HG03460 (cell line): ENCODE measurements at regions not wholly inside any gene's neighbourhood (a gene's known extent, or its start where the extent isn't known, plus 50 kb on each side); places are given as distances from the start of the nearest gene placed in this dataset.

Experiments
- ATAC-seq: cut with Tn5 transposase; IDR thresholded peaks from one replicate; pipeline ENCODE4 v1.9.1; 2021; ENCODE audit not compliant: unreplicated experiment

DNA sequence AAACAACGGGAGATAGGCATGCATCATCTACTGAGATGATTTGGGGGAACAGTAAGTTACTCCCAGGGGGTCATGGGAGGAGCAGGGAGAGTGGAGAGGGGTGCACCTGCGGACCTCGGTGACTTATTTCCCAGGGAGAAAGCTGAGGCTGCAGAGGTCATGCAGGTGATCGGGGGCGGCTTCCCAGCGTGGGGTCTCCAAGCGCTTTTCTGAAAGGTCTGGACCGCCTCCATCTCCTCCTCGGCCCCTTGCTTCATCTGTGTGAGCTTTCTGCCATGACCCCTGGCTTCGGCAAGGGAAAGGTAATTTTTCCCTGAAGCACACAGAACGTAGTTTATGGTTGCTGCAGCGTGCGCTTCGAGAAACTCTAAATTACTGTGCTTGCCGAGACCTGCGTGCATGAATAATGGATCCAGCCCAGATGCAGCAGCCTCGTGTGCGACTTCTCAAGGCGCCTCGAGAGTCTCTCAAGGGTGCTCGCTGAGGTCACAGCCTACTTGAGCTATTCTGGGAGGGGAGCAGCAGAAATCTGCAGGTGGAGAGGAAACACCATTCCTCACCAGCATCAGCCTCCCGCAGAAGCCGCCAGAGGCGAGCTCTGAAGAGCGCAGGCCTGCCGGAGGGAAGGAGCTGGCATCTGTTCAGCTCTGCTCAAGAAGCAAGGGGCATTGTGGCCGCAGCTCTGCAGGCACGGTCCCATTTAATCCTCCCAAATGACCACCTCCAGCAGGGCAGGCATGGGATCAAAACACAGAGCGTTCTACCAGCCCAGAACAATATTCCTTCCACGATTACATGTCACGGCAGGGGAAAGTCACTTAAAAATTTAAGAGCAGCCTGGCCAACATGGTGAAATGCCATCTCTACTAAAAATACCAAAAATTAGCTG, 308.4 kb upstream of the MYT1L start:
- ATAC-seq = no peak

DNA sequence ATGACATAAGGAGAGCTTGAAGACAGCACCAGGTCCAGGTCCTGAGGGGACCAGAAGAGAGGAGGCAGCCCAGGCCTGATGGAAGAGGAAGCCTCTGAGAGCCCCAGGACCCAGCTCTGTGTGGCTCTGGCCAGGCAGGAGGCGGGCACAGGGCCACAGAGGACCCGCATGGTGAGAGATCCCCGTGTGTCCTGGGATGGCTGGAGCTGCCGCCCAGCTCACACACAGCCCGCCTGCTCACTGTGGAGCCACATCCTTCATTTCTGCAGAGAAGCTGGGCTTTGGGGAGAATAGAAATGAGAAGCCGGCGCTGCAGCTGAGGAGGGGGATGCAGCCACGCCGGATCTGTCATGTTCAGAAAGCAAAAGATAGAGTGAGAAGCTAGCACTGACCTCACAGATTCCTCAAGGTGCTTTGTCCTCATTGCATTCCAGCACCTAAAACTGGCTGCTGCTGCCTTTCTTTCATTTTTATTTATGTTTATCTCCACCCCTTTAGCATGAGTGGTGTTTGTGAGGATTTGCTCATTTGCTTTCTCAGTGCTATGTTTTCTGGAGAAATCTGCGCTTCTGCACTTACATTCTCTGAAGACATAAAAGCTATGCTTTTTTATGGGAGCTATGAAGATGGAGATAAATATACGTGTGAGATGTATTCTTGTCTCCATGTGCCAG, 307.6 kb upstream of the MYT1L start:
- ATAC-seq = no peak

DNA sequence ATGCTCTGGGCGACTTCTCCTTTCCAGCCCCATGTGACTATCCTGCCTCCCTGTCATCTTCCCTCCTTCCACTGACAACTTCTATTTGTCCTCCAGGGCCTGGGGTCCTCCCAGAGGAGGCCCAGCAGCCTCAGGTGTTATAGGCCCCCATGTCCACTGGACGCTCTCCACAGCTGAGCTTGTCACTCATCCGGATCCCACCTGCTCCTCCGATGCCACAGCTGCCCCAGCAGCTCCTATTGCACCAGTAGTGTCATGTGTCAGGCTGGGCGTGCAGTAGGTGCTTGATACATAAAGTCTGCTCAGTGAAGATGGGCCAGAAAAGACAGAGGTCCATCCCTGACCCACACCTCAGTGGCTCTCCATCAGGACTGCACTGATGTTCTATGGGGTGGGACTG, 305.7 kb upstream of the MYT1L start:
- no peak for ATAC-seq

- ATAC-seq = no peak
Measured at GRCh38 chr2:2635025-2635528, 304.0 kb upstream of the MYT1L start.

DNA sequence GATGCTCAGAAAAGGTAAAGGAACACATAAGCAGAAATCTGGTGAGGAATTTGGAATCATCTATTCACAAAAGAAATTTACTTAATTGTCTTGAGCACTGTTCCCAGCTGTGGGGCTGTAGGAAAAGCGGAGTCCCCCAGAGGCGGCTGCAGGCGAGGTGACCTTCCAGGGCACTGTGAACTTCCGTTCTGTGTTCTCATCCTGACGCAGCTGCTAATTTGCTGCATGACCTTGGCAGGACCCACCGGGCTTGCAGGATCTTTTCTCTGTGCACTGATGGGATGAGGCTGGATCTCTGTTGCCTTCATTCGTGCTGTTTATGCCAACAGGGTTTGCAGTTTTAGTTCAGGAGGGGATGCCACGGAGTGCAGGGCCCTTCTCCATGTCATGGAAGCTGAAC, 301.9 kb upstream of the MYT1L start:
- ATAC-seq = no peak

DNA sequence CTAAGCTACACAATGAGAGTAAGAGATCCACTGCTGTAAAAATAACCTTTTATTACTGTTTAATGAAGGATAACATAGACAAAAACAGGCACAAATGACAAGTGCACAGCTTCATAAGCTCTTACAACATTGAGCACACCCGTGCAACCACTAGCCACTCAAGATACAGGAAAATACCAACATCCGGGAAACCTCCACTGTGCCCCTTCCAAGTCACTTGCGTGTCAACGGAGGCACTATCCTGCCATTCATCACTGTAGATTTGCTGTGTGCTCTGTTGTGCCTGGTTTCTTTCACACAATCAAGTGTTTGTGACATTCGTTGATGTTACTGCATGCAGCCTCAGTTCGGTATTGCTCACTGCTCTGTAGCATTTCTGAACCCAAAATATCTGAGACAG, 292.9 kb upstream of the MYT1L start:
- no peak for ATAC-seq

DNA sequence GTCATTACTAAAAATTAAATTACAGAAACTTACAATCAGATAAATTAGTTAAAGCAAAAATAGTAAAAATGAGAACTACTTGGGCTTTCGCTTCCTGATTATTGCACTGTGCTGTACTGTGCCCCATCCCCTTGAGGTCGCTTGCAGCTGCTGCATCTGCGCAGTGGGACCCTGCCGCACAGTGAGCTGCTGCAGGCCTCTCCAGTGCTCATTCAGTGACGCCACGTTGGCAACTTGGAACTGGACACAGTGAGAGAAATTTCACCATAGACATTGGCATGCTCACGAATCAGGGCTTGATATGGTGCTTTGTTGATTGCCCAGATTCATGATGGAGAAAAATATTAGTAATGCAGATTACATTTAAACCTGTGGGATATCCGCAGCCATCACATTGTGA, 290.8 kb upstream of the MYT1L start:
- no peak for ATAC-seq

DNA sequence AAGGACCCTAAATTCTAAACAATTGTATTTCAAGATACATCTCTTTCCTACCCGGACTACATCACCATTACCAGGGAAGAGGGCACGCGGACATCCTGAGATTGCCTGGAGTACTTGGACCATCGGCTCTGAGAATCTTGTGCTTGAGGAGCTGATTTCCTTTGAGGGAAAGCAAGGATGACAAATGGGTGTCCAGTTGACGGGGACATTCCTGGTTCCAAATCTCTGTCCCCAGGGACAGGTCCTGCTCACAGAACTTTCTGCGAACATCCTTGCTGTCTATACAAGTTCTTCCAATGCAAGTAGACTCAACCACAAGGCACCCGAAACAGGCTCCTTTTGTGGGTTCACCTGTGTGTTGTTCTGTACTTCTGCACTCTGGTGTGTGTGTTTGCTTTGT, 289.5 kb upstream of the MYT1L start:
- ATAC-seq = no peak

DNA sequence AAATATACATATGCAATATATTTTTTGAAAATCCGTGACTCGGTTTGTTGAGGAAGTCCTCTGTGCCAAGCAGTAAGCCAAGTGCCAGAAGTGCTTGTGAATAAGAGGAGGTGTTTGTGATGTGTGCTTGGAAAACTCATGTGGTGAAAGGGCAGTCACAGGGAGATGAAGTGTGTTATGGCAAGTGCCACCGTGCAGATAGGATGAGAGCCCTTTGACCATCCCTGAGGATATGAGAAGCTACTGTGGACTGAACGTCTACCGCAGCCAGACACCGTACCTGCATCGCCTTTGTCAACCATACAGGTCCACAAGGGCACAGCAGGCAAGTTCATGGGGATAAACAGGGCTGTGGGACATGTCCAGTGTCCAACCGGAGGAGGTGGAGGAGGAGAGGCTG, 288.9 kb upstream of the MYT1L start:
- no peak for ATAC-seq

GRCh38 chr2:2614452-2614851, 283.4 kb upstream of the MYT1L start:
- no peak for ATAC-seq

DNA sequence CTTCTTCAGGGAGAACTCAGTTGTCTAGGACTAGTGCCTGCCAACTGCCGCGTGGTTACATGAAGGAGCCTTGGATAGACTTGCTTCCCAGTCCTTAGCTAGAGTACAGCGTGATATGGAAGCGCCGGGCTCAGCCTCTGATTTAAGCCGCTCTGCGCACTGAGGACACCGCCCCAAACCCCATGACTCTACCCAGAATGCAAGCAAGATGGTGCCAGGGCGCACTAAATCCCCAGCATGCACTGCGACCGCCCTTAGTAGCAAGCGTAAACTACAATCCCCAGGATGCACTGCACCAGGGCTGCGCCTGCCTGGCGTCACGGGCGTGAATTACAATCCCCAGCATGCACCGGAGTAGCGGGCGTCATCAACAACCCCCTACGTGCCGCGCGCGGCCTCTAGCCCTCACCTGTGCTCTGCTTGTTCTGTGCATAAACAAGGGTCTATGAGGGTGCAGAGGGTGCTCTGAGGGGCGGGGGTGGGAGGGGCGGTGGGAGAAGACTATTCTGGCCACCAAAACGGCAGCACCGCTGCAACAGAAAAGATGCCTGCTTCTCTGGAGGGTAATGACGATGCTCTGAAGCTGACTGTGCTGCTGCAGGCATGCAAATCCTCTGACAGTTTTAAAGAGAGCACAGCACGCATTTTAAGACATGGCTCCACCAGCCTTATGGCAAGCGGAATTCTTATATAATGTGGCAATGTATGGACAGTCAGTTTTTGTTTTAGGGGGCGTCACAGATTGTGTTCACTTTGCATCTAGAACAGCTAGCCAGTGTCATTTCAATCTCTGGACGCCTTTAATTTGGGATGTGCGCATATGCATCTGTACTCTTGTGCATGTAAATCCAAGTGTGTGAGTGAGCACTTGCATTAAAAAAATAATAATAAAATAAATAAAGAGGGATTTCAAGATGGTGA, 282.5 kb upstream of the MYT1L start:
- peak; percentile 100 for ATAC-seq

- no peak for ATAC-seq
Measured at GRCh38 chr2:2610751-2611150, 279.7 kb upstream of the MYT1L start.

DNA sequence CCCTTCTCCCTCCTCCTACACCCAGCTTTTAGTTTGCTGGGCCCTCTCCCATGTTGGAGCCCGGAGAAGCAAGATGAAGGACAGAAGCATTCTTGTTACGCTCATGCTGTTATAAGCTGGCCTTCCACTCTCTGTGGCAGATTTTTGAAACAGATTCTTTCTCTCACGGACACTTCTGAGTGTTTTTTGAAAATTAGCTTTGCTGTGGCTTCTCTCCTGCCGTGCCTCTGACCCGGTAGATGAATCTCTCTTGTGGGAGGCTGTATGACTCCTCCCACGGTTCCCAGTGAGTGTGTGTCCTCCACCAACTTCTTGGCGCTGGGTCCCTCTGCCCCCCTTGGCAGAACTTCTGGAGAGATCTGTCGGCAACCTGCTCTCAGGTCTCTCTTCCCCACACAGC, 269.3 kb upstream of the MYT1L start:
- ATAC-seq = no peak

- no peak for ATAC-seq
Measured at GRCh38 chr2:2599441-2599840, 268.4 kb upstream of the MYT1L start.

- no peak for ATAC-seq
Measured at GRCh38 chr2:2597712-2598111, 266.6 kb upstream of the MYT1L start.

DNA sequence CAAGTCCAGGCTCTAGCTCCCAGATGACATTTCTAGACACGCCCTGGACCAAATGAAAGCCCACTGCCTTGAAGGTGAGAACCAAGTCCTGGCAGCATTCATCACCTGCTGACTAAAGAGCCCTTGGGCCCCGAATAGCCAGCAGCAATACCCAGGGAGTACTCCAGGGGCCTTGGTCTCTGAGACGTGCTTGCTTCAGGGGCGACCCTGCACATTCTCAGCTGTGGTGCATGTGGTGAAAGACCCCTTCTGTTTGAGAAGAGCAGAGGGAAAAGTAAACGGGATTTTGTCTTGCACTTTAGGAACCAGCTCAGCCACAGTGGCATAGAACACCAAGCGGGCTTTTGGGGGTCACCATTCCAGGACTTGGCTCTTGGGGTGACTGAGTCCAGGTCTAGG, 260.5 kb upstream of the MYT1L start:
- no peak for ATAC-seq

GRCh38 chr2:2590841-2591541, 259.9 kb upstream of the MYT1L start:
- ATAC-seq = no peak

DNA sequence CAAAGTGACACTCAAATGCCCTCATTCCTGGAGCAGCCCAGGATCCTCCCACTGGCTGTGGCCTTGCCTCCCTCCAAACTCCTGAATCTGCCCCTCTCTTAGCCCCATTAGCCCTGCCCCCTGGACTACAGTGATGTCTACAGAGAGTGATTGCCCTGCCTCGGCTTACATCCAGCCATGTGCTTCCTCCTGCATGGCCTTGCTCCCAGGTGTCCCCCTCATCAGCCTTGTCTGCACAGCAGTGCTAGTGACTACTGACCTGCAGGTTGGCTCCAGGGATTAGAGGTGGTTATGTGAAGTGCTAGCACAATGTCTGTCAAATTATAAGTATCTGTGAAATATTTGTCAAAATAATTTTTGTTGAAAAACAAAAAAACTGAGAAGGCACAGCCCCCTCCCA, 259.1 kb upstream of the MYT1L start:
- ATAC-seq = no peak

- ATAC-seq = no peak
Measured at GRCh38 chr2:2588777-2589176, 257.7 kb upstream of the MYT1L start.

DNA sequence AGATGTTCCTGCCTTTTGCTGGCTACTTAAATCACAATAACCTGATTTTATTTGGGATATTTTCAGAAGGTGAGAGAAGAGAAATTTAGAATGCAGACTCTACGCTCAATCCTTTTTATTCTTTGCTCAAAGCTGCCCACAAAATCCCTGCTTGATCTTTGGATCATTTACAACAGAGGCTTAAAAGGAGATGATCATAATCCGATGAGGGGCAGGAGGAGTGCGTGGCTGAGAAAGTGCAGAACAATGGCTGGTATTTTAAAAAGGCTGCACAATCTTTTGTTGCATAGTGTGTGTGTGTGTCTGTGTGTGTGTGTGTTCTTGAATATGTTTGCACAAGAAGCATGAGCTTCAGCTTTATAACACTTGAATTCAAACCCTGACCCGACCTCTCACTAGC, 256.3 kb upstream of the MYT1L start:
- no peak for ATAC-seq

DNA sequence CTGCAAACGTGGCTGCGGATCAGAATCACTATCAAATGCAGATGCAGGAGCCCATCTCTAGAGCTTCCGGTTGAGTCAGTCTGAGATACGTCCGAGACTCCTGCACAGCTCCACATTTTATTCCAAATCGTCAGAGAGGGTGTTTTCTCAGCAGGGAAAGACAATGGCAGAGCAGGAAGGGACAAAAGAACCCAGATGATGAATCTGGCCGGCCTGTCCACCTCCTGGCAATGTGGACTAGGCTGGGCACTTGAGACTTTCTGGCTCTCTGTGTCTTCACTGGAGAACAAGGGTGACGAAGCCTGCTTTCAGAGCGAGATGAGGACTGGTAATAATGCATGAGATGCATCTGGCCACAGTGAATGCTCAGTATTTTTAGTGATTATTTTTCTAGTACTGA, 255.9 kb upstream of the MYT1L start:
- ATAC-seq = no peak
